CD4-positive, alpha-beta T cell (primary cell): ENCODE measurements at regions not wholly inside any gene's neighbourhood (a gene's known extent, or its start where the extent isn't known, plus 50 kb on each side); places are given as distances from the start of the nearest gene placed in this dataset.

Source experiments
- ATAC-seq: fragments of 200-7000 bp; cut with Tn5 transposase; one replicate; pipeline ENCODE4 v1.10.0; 2022; ENCODE audit warnings: mild to moderate bottlenecking; ENCODE audit not compliant: poor library complexity
- CTCF ChIA-PET: fragments of 350-600 bp; sonication (Branson Sonifier 250); formaldehyde crosslinking; loops from one replicate; lab custom pipeline; 2021; ENCODE audit warnings: antibody characterized with exemption, inconsistent platforms; lab: Charles Lee
- POLR2A ChIA-PET: fragments of 350-600 bp; sonication (Branson Sonifier 250); formaldehyde crosslinking; loops from one replicate; lab custom pipeline; 2021; ENCODE audit warnings: antibody characterized with exemption, inconsistent platforms; lab: Charles Lee
- DNase-seq, 14 experiments: peaks; one replicate each; pipeline ENCODE4 v3.0.0-alpha.2; 2013 to 2020; ENCODE audit warnings: mixed read lengths in 2 of 14
- H3K27ac ChIP-seq, 2 donors: one replicate each; pipeline versions ENCODE4 v1.5.1 to v1.7.0; 2013; ENCODE audit warnings: low read length in 2 of 2, low read depth in 1 of 2, mild to moderate bottlenecking in 1 of 2
- H3K27me3 ChIP-seq, 2 experiments: 1 replicate in 1 of 2; 2 replicates in 1 of 2; pipeline versions ENCODE4 v1.6.1 to v1.7.0; 2013; ENCODE audit warnings: low read length in 2 of 2, control low read depth in 1 of 2, mild to moderate bottlenecking in 1 of 2, moderate library complexity in 1 of 2; ENCODE audit not compliant: insufficient read depth in 2 of 2, control insufficient read depth in 1 of 2
- H3K36me3 ChIP-seq: one replicate; pipeline ENCODE4 v1.6.1; 2013; ENCODE audit warnings: low read length, control low read depth; ENCODE audit not compliant: insufficient read depth
- H3K4me1 ChIP-seq: one replicate; pipeline ENCODE4 v1.6.1; 2013; ENCODE audit warnings: low read length, control low read depth; ENCODE audit not compliant: insufficient read depth
- H3K4me3 ChIP-seq: one replicate; pipeline ENCODE4 v1.5.1; 2013; ENCODE audit warnings: mild to moderate bottlenecking, low read length, moderate library complexity
- H3K9me3 ChIP-seq, 2 experiments: 1 replicate in 1 of 2; 2 replicates in 1 of 2; pipeline versions ENCODE4 v1.6.1 to v1.7.0; 2013; ENCODE audit warnings: low read length in 2 of 2, mild to moderate bottlenecking in 2 of 2, control low read depth in 1 of 2, moderate library complexity in 1 of 2; ENCODE audit not compliant: control insufficient read depth in 1 of 2, insufficient read depth in 1 of 2
- H3K27ac Mint-ChIP-seq: one replicate; pipeline ENCODE4 v1.8.0; 2020; ENCODE audit warnings: mixed read lengths
- H3K27me3 Mint-ChIP-seq: one replicate; pipeline ENCODE4 v1.8.0; 2021; ENCODE audit warnings: mixed read lengths
- H3K36me3 Mint-ChIP-seq: one replicate; pipeline ENCODE4 v1.8.0; 2021; ENCODE audit warnings: low read depth, mixed read lengths
- H3K4me1 Mint-ChIP-seq: one replicate; pipeline ENCODE4 v1.8.0; 2021; ENCODE audit warnings: low read depth, mixed read lengths
- H3K4me3 Mint-ChIP-seq: one replicate; pipeline ENCODE4 v1.8.0; 2020; ENCODE audit warnings: mild to moderate bottlenecking, mixed read lengths
- H3K9me3 Mint-ChIP-seq: one replicate; pipeline ENCODE4 v1.8.0; 2020; ENCODE audit warnings: mixed read lengths
- CTCF ChIP-seq: fragments of 200-600 bp; IDR thresholded peaks from one replicate; pipeline ENCODE4 v1.8.0; 2022; ENCODE audit warnings: antibody characterized with exemption, mild to moderate bottlenecking
- intact Hi-C, 2 experiments: fragments of 100-400 bp; cut with DNase I in 1 of 2; cut with micrococcal nuclease in 1 of 2; formaldehyde crosslinking; loops; one replicate each; pipeline versions ENCODE4 v1.15.1 to v1.9.0; 2023 to 2025; cut with DNase I, micrococcal nuclease

GRCh38 chr5:5650242-5650641, 227.8 kb downstream of the ICE1 start:
- no peak overlapping the region for H3K27ac ChIP-seq
- H3K27ac Mint-ChIP-seq = no peak overlapping the region
- H3K4me1 ChIP-seq = no peaks in the 10 kb centered on the region
- no peaks in the 10 kb centered on the region for H3K27me3 ChIP-seq
- intact Hi-C loops = no loop called here
- ChIA-PET POLR2A (no interaction called here), CTCF (no interaction called here)
- no peaks in the 10 kb centered on the region for H3K36me3 Mint-ChIP-seq
- H3K9me3 ChIP-seq = peaks cover 0 to 9% of the 10 kb centered on the region in 2 experiments
- H3K27me3 Mint-ChIP-seq = peaks cover 3% of the 10 kb centered on the region
- H3K4me1 Mint-ChIP-seq = no peaks in the 10 kb centered on the region
- no peak overlapping the region for H3K4me3 Mint-ChIP-seq
- no peak for TF ChIP-seq CTCF
- H3K36me3 ChIP-seq = no peaks in the 10 kb centered on the region
- H3K9me3 Mint-ChIP-seq = peaks cover 5% of the 10 kb centered on the region
- ATAC-seq = no peak
- H3K4me3 ChIP-seq = no peak overlapping the region
- no peak for DNase-seq

GRCh38 chr5:5649641-5650040, 227.2 kb downstream of the ICE1 start:
- Histone ChIP-seq H3K4me3 (no peak overlapping the region), H3K27ac (no peak overlapping the region), H3K36me3 (no peaks in the 10 kb centered on the region), H3K9me3 (peaks cover 0 to 9% of the 10 kb centered on the region in 2 experiments), H3K27me3 (no peaks in the 10 kb centered on the region), H3K4me1 (no peaks in the 10 kb centered on the region)
- Mint-ChIP-seq H3K4me3 (no peak overlapping the region), H3K27ac (no peak overlapping the region), H3K36me3 (no peaks in the 10 kb centered on the region), H3K9me3 (peaks cover 5% of the 10 kb centered on the region), H3K4me1 (no peaks in the 10 kb centered on the region), H3K27me3 (peaks cover 3% of the 10 kb centered on the region)
- POLR2A ChIA-PET = no interaction called here
- ATAC-seq (no peak), DNase-seq (no peak)
- intact Hi-C loops = no loop called here
- no peak for TF ChIP-seq CTCF
- CTCF ChIA-PET = interaction anchor here (1.3 kb wide), 1 partner anchor 39 kb away, joined by 3 read pairs; no protein-coding TSS in a partner anchor

GRCh38 chr5:5648694-5649093, 226.2 kb downstream of the ICE1 start:
- Histone ChIP-seq H3K27ac (no peak overlapping the region), H3K36me3 (no peaks in the 10 kb centered on the region), H3K9me3 (peaks cover 0 to 9% of the 10 kb centered on the region in 2 experiments), H3K4me1 (no peaks in the 10 kb centered on the region), H3K4me3 (no peak overlapping the region), H3K27me3 (no peaks in the 10 kb centered on the region)
- Mint-ChIP-seq H3K9me3 (peaks cover 5% of the 10 kb centered on the region), H3K36me3 (no peaks in the 10 kb centered on the region), H3K27me3 (peaks cover 3% of the 10 kb centered on the region), H3K27ac (no peak overlapping the region), H3K4me1 (no peaks in the 10 kb centered on the region), H3K4me3 (no peak overlapping the region)
- no peak for TF ChIP-seq CTCF
- no peak for DNase-seq
- ChIA-PET POLR2A (no interaction called here), CTCF (interaction anchor here (1.3 kb wide), 1 partner anchor 40 kb away, joined by 3 read pairs; no protein-coding TSS in a partner anchor)
- intact Hi-C loops = no loop called here
- no peak for ATAC-seq
